Ovary (tissue), 3 donors: ENCODE measurements at regions not wholly inside any gene's neighbourhood (a gene's known extent, or its start where the extent isn't known, plus 50 kb on each side); places are given as distances from the start of the nearest gene placed in this dataset.

ENCODE experiments used
- EP300 ChIP-seq: sonication (generic); formaldehyde crosslinking; IDR thresholded peaks from one replicate; pipeline ENCODE4 v1.6.1; 2017; ENCODE audit warnings: antibody characterized with exemption
- POLR2A ChIP-seq: fragments of 450-650 bp; IDR thresholded peaks from one replicate; pipeline ENCODE4 v1.6.1; 2017; ENCODE audit warnings: antibody characterized with exemption, mild to moderate bottlenecking, moderate library complexity
- TF ChIP-seq, protein P1 (sequence below), 3 donors: fragments of 450-650 bp in 2 of 3; fragments of 200-600 bp in 1 of 3; IDR thresholded peaks; one replicate each; pipeline versions ENCODE4 v1.5.1 to v1.8.0; 2016 to 2022; ENCODE audit warnings: antibody characterized with exemption in 3 of 3, mild to moderate bottlenecking in 1 of 3
- donor health status: DM: no; HTN: no; CAD: no.

DNA sequence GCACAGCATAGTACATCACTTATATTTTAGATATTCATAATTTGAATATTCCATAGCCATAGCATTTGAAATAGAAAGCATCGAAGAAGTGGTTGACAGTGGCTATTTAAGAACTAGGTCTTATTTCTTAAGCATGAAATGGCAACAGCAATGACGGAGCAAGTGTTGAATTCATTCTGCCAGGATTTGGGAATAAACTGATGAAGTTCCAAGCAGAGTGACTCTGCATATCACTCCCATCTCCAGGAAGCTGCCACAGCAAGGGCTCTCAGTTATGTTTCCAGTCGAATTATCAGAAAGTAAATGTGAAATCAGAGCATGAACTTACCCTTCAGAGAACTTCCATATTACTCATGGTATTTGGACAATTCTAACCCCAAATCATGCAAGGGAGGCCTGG lies 208.1 kb downstream of the IKZF2 start:
- TF ChIP-seq, protein P1, sequence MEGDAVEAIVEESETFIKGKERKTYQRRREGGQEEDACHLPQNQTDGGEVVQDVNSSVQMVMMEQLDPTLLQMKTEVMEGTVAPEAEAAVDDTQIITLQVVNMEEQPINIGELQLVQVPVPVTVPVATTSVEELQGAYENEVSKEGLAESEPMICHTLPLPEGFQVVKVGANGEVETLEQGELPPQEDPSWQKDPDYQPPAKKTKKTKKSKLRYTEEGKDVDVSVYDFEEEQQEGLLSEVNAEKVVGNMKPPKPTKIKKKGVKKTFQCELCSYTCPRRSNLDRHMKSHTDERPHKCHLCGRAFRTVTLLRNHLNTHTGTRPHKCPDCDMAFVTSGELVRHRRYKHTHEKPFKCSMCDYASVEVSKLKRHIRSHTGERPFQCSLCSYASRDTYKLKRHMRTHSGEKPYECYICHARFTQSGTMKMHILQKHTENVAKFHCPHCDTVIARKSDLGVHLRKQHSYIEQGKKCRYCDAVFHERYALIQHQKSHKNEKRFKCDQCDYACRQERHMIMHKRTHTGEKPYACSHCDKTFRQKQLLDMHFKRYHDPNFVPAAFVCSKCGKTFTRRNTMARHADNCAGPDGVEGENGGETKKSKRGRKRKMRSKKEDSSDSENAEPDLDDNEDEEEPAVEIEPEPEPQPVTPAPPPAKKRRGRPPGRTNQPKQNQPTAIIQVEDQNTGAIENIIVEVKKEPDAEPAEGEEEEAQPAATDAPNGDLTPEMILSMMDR (IDR thresholded peaks at IDR 0.05): no peak
- no peak for TF ChIP-seq POLR2A
- TF ChIP-seq EP300: no peak
